ENCODE measurements at regions not wholly inside any gene's neighbourhood (a gene's known extent, or its start where the extent isn't known, plus 50 kb on each side); places are given as distances from the start of the nearest gene placed in this dataset.

- H3K4me3 ChIP-seq, result no peak overlapping the region
- TF ChIP-seq CTCF (IDR thresholded peaks at IDR 0.05), result no peak
- intact Hi-C loops (cut with DNase I, micrococcal nuclease), result no loop called here
- DNase-seq, result no peak
- H3K36me3 ChIP-seq (ENCODE audit: low read depth), result no peaks in the 10 kb centered on the region
- no peaks in the 10 kb centered on the region for H3K4me1 ChIP-seq (ENCODE audit: low read depth)
- ATAC-seq, result no peak
- no peaks in the 10 kb centered on the region for H3K9me3 ChIP-seq
Observed at GRCh38 chr13:100875392-100876043, 200.9 kb upstream of the TMTC4 start.

- Histone ChIP-seq H3K4me1 (ENCODE audit: low read depth) (no peaks in the 10 kb centered on the region), H3K36me3 (ENCODE audit: low read depth) (no peaks in the 10 kb centered on the region), H3K9me3 (peaks cover 2% of the 10 kb centered on the region), H3K4me3 (no peak overlapping the region)
- ATAC-seq, result no peak
- DNase-seq, result no peak
- intact Hi-C loops (cut with DNase I, micrococcal nuclease), result no loop called here
- no peak for TF ChIP-seq CTCF (IDR thresholded peaks at IDR 0.05)
Observed at GRCh38 chr13:100872761-100873160, 198.2 kb upstream of the TMTC4 start.

GRCh38 chr13:100870898-100871297 lies 196.3 kb upstream of the TMTC4 start:
- ATAC-seq, result no peak
- no peak overlapping the region for H3K4me3 ChIP-seq
- no peak for TF ChIP-seq CTCF (IDR thresholded peaks at IDR 0.05)

GRCh38 chr13:100860866-100861265 lies 186.3 kb upstream of the TMTC4 start:
- no peak for ATAC-seq
- intact Hi-C loops (cut with DNase I, micrococcal nuclease), result no loop called here
- Histone ChIP-seq H3K4me1 (ENCODE audit: low read depth) (no peaks in the 10 kb centered on the region), H3K36me3 (ENCODE audit: low read depth) (no peaks in the 10 kb centered on the region), H3K4me3 (no peak overlapping the region), H3K9me3 (no peaks in the 10 kb centered on the region)
- DNase-seq, result no peak
- TF ChIP-seq CTCF (IDR thresholded peaks at IDR 0.05), result no peak

More at GRCh38 chr13:100870898-100871297, 196.3 kb upstream of the TMTC4 start:
- H3K36me3 ChIP-seq (ENCODE audit: low read depth), result no peaks in the 10 kb centered on the region
- no peaks in the 10 kb centered on the region for H3K4me1 ChIP-seq (ENCODE audit: low read depth)
- H3K9me3 ChIP-seq, result peaks cover 15% of the 10 kb centered on the region
- intact Hi-C loops (cut with DNase I, micrococcal nuclease), result no loop called here
- no peak for DNase-seq

- no peak for DNase-seq
- no peaks in the 10 kb centered on the region for H3K9me3 ChIP-seq
- ATAC-seq, result no peak
- intact Hi-C loops (cut with DNase I, micrococcal nuclease), result no loop called here
- no peaks in the 10 kb centered on the region for H3K36me3 ChIP-seq (ENCODE audit: low read depth)
- H3K4me1 ChIP-seq (ENCODE audit: low read depth), result no peaks in the 10 kb centered on the region
- H3K4me3 ChIP-seq, result no peak overlapping the region
- TF ChIP-seq CTCF (IDR thresholded peaks at IDR 0.05), result no peak
Observed at GRCh38 chr13:100859861-100860260, 185.3 kb upstream of the TMTC4 start.

- Histone ChIP-seq H3K4me3 (no peak overlapping the region), H3K36me3 (ENCODE audit: low read depth) (no peaks in the 10 kb centered on the region), H3K4me1 (ENCODE audit: low read depth) (no peaks in the 10 kb centered on the region), H3K9me3 (no peaks in the 10 kb centered on the region)
- intact Hi-C loops (cut with DNase I, micrococcal nuclease), result no loop called here
- no peak for TF ChIP-seq CTCF (IDR thresholded peaks at IDR 0.05)
- DNase-seq (no peak), ATAC-seq (no peak)
Observed at GRCh38 chr13:100855151-100855550, 180.6 kb upstream of the TMTC4 start.
